ENCODE measurements at regions not wholly inside any gene's neighbourhood (a gene's known extent, or its start where the extent isn't known, plus 50 kb on each side); places are given as distances from the start of the nearest gene placed in this dataset.

DNA sequence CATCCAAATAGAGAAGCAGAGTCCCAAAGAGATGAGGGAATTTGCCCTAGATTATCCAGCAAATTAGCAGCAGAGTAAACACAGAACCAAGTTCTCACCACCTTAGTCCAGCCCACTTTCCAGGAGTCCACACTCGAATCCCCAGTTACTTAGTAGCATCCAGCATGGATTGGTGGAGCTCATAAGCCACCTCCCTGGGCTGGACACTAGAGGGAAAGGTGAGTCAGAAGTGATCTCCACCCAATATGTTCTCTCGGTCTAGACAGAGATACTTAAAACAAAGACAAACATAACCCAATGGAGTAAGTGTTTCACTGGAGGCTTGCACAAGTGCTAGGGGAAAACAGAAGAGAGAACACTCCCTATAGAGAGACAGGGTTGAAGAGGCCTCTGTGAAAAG, 105.1 kb upstream of the CPEB2 start:
- TF ChIP-seq, protein P1, sequence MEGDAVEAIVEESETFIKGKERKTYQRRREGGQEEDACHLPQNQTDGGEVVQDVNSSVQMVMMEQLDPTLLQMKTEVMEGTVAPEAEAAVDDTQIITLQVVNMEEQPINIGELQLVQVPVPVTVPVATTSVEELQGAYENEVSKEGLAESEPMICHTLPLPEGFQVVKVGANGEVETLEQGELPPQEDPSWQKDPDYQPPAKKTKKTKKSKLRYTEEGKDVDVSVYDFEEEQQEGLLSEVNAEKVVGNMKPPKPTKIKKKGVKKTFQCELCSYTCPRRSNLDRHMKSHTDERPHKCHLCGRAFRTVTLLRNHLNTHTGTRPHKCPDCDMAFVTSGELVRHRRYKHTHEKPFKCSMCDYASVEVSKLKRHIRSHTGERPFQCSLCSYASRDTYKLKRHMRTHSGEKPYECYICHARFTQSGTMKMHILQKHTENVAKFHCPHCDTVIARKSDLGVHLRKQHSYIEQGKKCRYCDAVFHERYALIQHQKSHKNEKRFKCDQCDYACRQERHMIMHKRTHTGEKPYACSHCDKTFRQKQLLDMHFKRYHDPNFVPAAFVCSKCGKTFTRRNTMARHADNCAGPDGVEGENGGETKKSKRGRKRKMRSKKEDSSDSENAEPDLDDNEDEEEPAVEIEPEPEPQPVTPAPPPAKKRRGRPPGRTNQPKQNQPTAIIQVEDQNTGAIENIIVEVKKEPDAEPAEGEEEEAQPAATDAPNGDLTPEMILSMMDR (IDR thresholded peaks at IDR 0.05) = no peak
- TF ChIP-seq POLR2A (IDR thresholded peaks at IDR 0.05) (no peak), POLR2AphosphoS5 (IDR thresholded peaks at IDR 0.05) (no peak)
